Activated CD4-positive, alpha-beta T cell treated with anti-CD3 and anti-CD28 coated beads, Interleukin-2, Interleukin-6, amounts not matched to agents 100 ng/mL and 50 ng/mL, durations not matched to agents 16 hours and 8 hours (primary cell): ENCODE measurements at regions not wholly inside any gene's neighbourhood (a gene's known extent, or its start where the extent isn't known, plus 50 kb on each side); places are given as distances from the start of the nearest gene placed in this dataset.

Experiments used
- DNase-seq: peaks from one replicate; pipeline ENCODE4 v3.0.0-alpha.2; 2020

- no peak for DNase-seq
Observed at GRCh38 chr9:108600896-108601295, 254.9 kb downstream of the ACTL7B start.

GRCh38 chr9:108599571-108599970 is 256.2 kb downstream of the ACTL7B start:
- no peak for DNase-seq

- no peak for DNase-seq
Observed at GRCh38 chr9:108591121-108591520, 264.7 kb downstream of the ACTL7B start.

GRCh38 chr9:108588246-108588645 is 267.5 kb downstream of the ACTL7B start:
- DNase-seq = no peak

GRCh38 chr9:108586471-108587139 is 269.2 kb downstream of the ACTL7B start:
- no peak for DNase-seq

- no peak for DNase-seq
Observed at GRCh38 chr9:108584860-108585259, 270.9 kb downstream of the ACTL7B start.

- DNase-seq = no peak
Observed at GRCh38 chr9:108582726-108583125, 273.1 kb downstream of the ACTL7B start.

- peak; percentile 1 for DNase-seq
Observed at GRCh38 chr9:108579757-108580439, 275.9 kb downstream of the ACTL7B start.

GRCh38 chr9:108575276-108575675 is 280.5 kb downstream of the ACTL7B start:
- no peak for DNase-seq

GRCh38 chr9:108569624-108570023 is 286.2 kb downstream of the ACTL7B start:
- DNase-seq = no peak

GRCh38 chr9:108568093-108568492 is 287.7 kb downstream of the ACTL7B start:
- no peak for DNase-seq

- no peak for DNase-seq
Observed at GRCh38 chr9:108567571-108567970, 288.2 kb downstream of the ACTL7B start.

GRCh38 chr9:108565651-108566378 is 290.0 kb downstream of the ACTL7B start:
- peak; percentile 50 for DNase-seq

GRCh38 chr9:108562176-108562575 is 293.6 kb downstream of the ACTL7B start:
- no peak for DNase-seq

- DNase-seq = no peak
Observed at GRCh38 chr9:108559432-108559831, 296.4 kb downstream of the ACTL7B start.

- DNase-seq = no peak
Observed at GRCh38 chr9:108554831-108555230, 301.0 kb downstream of the ACTL7B start.

- DNase-seq = no peak
Observed at GRCh38 chr9:108553111-108553635, 302.6 kb downstream of the ACTL7B start.

GRCh38 chr9:108552459-108553040 is 303.2 kb downstream of the ACTL7B start:
- DNase-seq = no peak

- no peak for DNase-seq
Observed at GRCh38 chr9:108551030-108551841, 304.6 kb downstream of the ACTL7B start.

GRCh38 chr9:108550106-108550505 is 305.7 kb downstream of the ACTL7B start:
- no peak for DNase-seq

- DNase-seq = no peak
Observed at GRCh38 chr9:108549184-108549583, 306.6 kb downstream of the ACTL7B start.

GRCh38 chr9:108547411-108548135 is 308.2 kb downstream of the ACTL7B start:
- DNase-seq = no peak
